ENCODE measurements at regions not wholly inside any gene's neighbourhood (a gene's known extent, or its start where the extent isn't known, plus 50 kb on each side); places are given as distances from the start of the nearest gene placed in this dataset.

DNA sequence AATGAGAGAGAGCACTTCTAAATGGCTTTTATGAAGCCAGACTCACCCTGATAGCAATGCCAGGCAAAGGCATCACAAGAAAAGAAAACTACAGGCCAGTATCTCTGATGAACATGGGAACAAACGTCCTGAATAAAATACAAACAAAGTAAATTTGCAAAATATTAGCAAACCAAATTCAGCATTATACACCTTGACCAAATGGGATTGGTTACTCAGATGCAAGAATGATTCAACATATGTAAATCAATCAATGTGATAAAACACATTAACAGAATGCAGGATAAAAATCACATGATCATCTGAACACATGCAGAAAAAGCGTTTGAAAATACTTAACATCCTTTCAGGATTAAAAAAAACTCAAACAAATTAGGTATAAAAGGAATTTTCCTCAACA, 494.9 kb upstream of the CCDC54 start:
- TF ChIP-seq, protein P1, sequence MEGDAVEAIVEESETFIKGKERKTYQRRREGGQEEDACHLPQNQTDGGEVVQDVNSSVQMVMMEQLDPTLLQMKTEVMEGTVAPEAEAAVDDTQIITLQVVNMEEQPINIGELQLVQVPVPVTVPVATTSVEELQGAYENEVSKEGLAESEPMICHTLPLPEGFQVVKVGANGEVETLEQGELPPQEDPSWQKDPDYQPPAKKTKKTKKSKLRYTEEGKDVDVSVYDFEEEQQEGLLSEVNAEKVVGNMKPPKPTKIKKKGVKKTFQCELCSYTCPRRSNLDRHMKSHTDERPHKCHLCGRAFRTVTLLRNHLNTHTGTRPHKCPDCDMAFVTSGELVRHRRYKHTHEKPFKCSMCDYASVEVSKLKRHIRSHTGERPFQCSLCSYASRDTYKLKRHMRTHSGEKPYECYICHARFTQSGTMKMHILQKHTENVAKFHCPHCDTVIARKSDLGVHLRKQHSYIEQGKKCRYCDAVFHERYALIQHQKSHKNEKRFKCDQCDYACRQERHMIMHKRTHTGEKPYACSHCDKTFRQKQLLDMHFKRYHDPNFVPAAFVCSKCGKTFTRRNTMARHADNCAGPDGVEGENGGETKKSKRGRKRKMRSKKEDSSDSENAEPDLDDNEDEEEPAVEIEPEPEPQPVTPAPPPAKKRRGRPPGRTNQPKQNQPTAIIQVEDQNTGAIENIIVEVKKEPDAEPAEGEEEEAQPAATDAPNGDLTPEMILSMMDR (IDR thresholded peaks at IDR 0.05; ENCODE audit: borderline replicate concordance, extremely low read depth, low read length, poor library complexity, severe bottlenecking) = no peak
- TF ChIP-seq EZH2 (IDR thresholded peaks at IDR 0.05; ENCODE audit: borderline replicate concordance, low read depth, low read length, severe bottlenecking) = no peak
